ENCODE measurements at regions not wholly inside any gene's neighbourhood (a gene's known extent, or its start where the extent isn't known, plus 50 kb on each side); places are given as distances from the start of the nearest gene placed in this dataset.

- Histone ChIP-seq H3K27me3 (ENCODE audit: control insufficient read depth in 4 of 4, insufficient read depth in 4 of 4, low read length in 3 of 4) (peaks cover 0 to 8% (median 0%) of the 10 kb centered on the region in 4 donors), H3K4me3 (ENCODE audit: low read depth in 1 of 3, low read length in 3 of 3) (no peak overlapping the region), H3K9me3 (ENCODE audit: control insufficient read depth in 4 of 4, low read length in 3 of 4) (peaks cover 0 to 2% (median 0%) of the 10 kb centered on the region in 4 donors), H3K4me1 (ENCODE audit: control insufficient read depth in 4 of 4, insufficient read depth in 4 of 4, low read length in 3 of 4) (no peaks in the 10 kb centered on the region), H3K9ac (ENCODE audit: low read depth in 1 of 2, low read length in 2 of 2) (no peak overlapping the region), H3K36me3 (ENCODE audit: control insufficient read depth in 4 of 4, insufficient read depth in 3 of 4, low read depth in 1 of 4, low read length in 3 of 4) (no peaks in the 10 kb centered on the region), H3K27ac (ENCODE audit: low read depth in 1 of 2, low read length in 2 of 2) (no peak overlapping the region)
- WGBS = 55% methylated on average over 4 of the region's 4 CpGs
- no peak for DNase-seq (ENCODE audit: low spot score)
- TF ChIP-seq TAF1 (conservative IDR thresholded peaks at IDR 0.05) (no peak), JUND (IDR thresholded peaks at IDR 0.05) (no peak), NR2F2 (IDR thresholded peaks at IDR 0.05) (no peak), YY1 (IDR thresholded peaks at IDR 0.05) (no peak), RAD21 (IDR thresholded peaks at IDR 0.05) (no peak), SP1 (IDR thresholded peaks at IDR 0.05) (no peak), GABPA (IDR thresholded peaks at IDR 0.05 in 1 of 2, conservative IDR thresholded peaks at IDR 0.05 in 1 of 2) (no peak), RXRA (IDR thresholded peaks at IDR 0.05) (no peak), EGR1 (IDR thresholded peaks at IDR 0.05; ENCODE audit: low read depth in 2 of 2) (no peak), FOXA1 (IDR thresholded peaks at IDR 0.05) (no peak), FOXA2 (IDR thresholded peaks at IDR 0.05) (no peak)
- TF ChIP-seq, protein P1, sequence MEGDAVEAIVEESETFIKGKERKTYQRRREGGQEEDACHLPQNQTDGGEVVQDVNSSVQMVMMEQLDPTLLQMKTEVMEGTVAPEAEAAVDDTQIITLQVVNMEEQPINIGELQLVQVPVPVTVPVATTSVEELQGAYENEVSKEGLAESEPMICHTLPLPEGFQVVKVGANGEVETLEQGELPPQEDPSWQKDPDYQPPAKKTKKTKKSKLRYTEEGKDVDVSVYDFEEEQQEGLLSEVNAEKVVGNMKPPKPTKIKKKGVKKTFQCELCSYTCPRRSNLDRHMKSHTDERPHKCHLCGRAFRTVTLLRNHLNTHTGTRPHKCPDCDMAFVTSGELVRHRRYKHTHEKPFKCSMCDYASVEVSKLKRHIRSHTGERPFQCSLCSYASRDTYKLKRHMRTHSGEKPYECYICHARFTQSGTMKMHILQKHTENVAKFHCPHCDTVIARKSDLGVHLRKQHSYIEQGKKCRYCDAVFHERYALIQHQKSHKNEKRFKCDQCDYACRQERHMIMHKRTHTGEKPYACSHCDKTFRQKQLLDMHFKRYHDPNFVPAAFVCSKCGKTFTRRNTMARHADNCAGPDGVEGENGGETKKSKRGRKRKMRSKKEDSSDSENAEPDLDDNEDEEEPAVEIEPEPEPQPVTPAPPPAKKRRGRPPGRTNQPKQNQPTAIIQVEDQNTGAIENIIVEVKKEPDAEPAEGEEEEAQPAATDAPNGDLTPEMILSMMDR (IDR thresholded peaks at IDR 0.05; ENCODE audit: low read depth, low read length, missing input control) = no peak
- TF ChIP-seq, protein P2, sequence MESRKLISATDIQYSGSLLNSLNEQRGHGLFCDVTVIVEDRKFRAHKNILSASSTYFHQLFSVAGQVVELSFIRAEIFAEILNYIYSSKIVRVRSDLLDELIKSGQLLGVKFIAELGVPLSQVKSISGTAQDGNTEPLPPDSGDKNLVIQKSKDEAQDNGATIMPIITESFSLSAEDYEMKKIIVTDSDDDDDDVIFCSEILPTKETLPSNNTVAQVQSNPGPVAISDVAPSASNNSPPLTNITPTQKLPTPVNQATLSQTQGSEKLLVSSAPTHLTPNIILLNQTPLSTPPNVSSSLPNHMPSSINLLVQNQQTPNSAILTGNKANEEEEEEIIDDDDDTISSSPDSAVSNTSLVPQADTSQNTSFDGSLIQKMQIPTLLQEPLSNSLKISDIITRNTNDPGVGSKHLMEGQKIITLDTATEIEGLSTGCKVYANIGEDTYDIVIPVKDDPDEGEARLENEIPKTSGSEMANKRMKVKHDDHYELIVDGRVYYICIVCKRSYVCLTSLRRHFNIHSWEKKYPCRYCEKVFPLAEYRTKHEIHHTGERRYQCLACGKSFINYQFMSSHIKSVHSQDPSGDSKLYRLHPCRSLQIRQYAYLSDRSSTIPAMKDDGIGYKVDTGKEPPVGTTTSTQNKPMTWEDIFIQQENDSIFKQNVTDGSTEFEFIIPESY (IDR thresholded peaks at IDR 0.05) = no peak
- TF ChIP-seq, protein P3, sequence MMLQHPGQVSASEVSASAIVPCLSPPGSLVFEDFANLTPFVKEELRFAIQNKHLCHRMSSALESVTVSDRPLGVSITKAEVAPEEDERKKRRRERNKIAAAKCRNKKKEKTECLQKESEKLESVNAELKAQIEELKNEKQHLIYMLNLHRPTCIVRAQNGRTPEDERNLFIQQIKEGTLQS (IDR thresholded peaks at IDR 0.05) = no peak
Observed at GRCh38 chr17:27081002-27081638, 212.8 kb upstream of the WSB1 start.

GRCh38 chr17:27082023-27082774, 211.7 kb upstream of the WSB1 start:
- peaks cover 0 to 2% (median 0%) of the 10 kb centered on the region in 4 donors for H3K9me3 ChIP-seq (ENCODE audit: control insufficient read depth in 4 of 4, low read length in 3 of 4)
- H3K9ac ChIP-seq (ENCODE audit: low read depth in 1 of 2, low read length in 2 of 2) = no peak overlapping the region
- H3K4me3 ChIP-seq (ENCODE audit: low read depth in 1 of 3, low read length in 3 of 3) = no peak overlapping the region
- no peaks in the 10 kb centered on the region for H3K4me1 ChIP-seq (ENCODE audit: control insufficient read depth in 4 of 4, insufficient read depth in 4 of 4, low read length in 3 of 4)
- TF ChIP-seq, protein P2 (IDR thresholded peaks at IDR 0.05) = no peak
- TF ChIP-seq HNF4G (IDR thresholded peaks at IDR 0.05) = no peak
- H3K27me3 ChIP-seq (ENCODE audit: control insufficient read depth in 4 of 4, insufficient read depth in 4 of 4, low read length in 3 of 4) = peaks cover 0 to 8% (median 0%) of the 10 kb centered on the region in 4 donors
- no peaks in the 10 kb centered on the region for H3K36me3 ChIP-seq (ENCODE audit: control insufficient read depth in 4 of 4, insufficient read depth in 3 of 4, low read depth in 1 of 4, low read length in 3 of 4)
- no peak for DNase-seq (ENCODE audit: low spot score)
- 75% methylated on average over 7 of the region's 7 CpGs for WGBS
- H3K27ac ChIP-seq (ENCODE audit: low read depth in 1 of 2, low read length in 2 of 2) = no peak overlapping the region

All from liver (tissue), 8 donors.